Transverse colon (tissue), 3 donors: ENCODE measurements at regions not wholly inside any gene's neighbourhood (a gene's known extent, or its start where the extent isn't known, plus 50 kb on each side); places are given as distances from the start of the nearest gene placed in this dataset.

Source experiments
- EP300 ChIP-seq: sonication (generic); formaldehyde crosslinking; IDR thresholded peaks from one replicate; pipeline ENCODE4 v1.6.1; 2017; ENCODE audit warnings: antibody characterized with exemption, low read depth
- POLR2A ChIP-seq: fragments of 450-650 bp; IDR thresholded peaks from one replicate; pipeline ENCODE4 v1.6.1; 2016; ENCODE audit warnings: antibody characterized with exemption, mild to moderate bottlenecking, moderate library complexity
- TF ChIP-seq, protein P1 (sequence below), 5 experiments: fragments of 200-600 bp in 3 of 5; fragments of 450-650 bp in 2 of 5; sonication (generic) in 3 of 5; IDR thresholded peaks; 1 replicate in 2 of 5; 2 replicates in 3 of 5; pipeline ENCODE4 v1.5.1; 2016 to 2017; ENCODE audit warnings: antibody characterized with exemption in 5 of 5, inconsistent platforms in 3 of 5, mild to moderate bottlenecking in 2 of 5, moderate library complexity in 1 of 5

DNA sequence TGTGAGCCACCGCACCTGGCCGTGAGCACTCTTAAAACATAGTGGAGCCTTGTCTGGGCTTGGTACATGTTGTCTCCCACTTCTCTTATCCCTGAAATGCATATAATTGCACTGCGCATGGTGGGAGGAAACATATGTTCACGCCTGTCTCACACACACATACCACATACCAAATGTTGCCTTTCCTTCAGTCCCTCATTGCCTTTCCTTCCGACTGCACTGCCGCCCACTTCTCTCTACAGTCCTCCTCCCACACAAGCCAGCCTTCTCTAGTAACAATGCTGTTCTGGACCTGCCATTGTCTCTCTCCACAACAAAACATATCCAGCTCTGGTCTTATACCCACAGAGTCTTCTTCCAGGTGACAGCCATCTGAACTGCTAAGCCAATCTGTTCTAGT, 88.3 kb upstream of the PTHLH start:
- TF ChIP-seq, protein P1, sequence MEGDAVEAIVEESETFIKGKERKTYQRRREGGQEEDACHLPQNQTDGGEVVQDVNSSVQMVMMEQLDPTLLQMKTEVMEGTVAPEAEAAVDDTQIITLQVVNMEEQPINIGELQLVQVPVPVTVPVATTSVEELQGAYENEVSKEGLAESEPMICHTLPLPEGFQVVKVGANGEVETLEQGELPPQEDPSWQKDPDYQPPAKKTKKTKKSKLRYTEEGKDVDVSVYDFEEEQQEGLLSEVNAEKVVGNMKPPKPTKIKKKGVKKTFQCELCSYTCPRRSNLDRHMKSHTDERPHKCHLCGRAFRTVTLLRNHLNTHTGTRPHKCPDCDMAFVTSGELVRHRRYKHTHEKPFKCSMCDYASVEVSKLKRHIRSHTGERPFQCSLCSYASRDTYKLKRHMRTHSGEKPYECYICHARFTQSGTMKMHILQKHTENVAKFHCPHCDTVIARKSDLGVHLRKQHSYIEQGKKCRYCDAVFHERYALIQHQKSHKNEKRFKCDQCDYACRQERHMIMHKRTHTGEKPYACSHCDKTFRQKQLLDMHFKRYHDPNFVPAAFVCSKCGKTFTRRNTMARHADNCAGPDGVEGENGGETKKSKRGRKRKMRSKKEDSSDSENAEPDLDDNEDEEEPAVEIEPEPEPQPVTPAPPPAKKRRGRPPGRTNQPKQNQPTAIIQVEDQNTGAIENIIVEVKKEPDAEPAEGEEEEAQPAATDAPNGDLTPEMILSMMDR (IDR thresholded peaks at IDR 0.05): no peak
- TF ChIP-seq EP300: no peak
- no peak for TF ChIP-seq POLR2A
